Stomach (tissue), 8 donors: ENCODE measurements at regions not wholly inside any gene's neighbourhood (a gene's known extent, or its start where the extent isn't known, plus 50 kb on each side); places are given as distances from the start of the nearest gene placed in this dataset.
A peak's percentile ranks its signal among the peaks of the same experiment; 100 is the strongest.
"Not testable (repeated sequence)": the region's sequence is repeated elsewhere in the genome, so short reads cannot be mapped to it uniquely, and the experiment has no call there.

Experiments used
- DNase-seq, 2 donors: peaks; one replicate each; pipeline versions ENCODE4 v3.0.0 to v3.0.0-alpha.2; 2013 to 2019
- H3K27ac ChIP-seq, 5 donors: fragments of 200-600 bp in 4 of 5; sonication (generic) in 4 of 5; one replicate each; pipeline ENCODE4 v1.5.1; 2013 to 2019; ENCODE audit warnings: mild to moderate bottlenecking in 1 of 5, moderate library complexity in 1 of 5
- H3K27me3 ChIP-seq, 3 donors: fragments of 200-600 bp; sonication (generic); one replicate each; pipeline ENCODE4 v1.5.1; 2017 to 2019; ENCODE audit warnings: mixed run types in 1 of 3
- H3K36me3 ChIP-seq, 4 donors: fragments of 200-600 bp; sonication (generic); 1 replicate in 3 of 4; 2 replicates in 1 of 4; pipeline ENCODE4 v1.5.1; 2016 to 2019
- H3K4me1 ChIP-seq, 4 donors: fragments of 200-600 bp; sonication (generic); one replicate each; pipeline ENCODE4 v1.5.1; 2016 to 2019
- H3K4me3 ChIP-seq, 4 donors: fragments of 200-600 bp; sonication (generic) in 3 of 4; one replicate each; pipeline ENCODE4 v1.5.1; 2016 to 2019; ENCODE audit warnings: mild to moderate bottlenecking in 1 of 4
- H3K9me3 ChIP-seq, 4 donors: fragments of 200-600 bp; sonication (generic); one replicate each; pipeline ENCODE4 v1.5.1; 2016 to 2019
- CTCF ChIP-seq, 7 experiments: fragments of 450-650 bp in 4 of 7; fragments of 200-600 bp in 3 of 7; sonication (generic) in 3 of 7; IDR thresholded peaks; one replicate each; pipeline ENCODE4 v1.5.1; 2016 to 2019; ENCODE audit warnings: antibody characterized with exemption in 7 of 7, control low read depth in 2 of 7, mild to moderate bottlenecking in 1 of 7
- EP300 ChIP-seq: sonication (generic); formaldehyde crosslinking; IDR thresholded peaks from one replicate; pipeline ENCODE4 v1.6.1; 2017; ENCODE audit warnings: antibody characterized with exemption
- POLR2A ChIP-seq, 4 donors: fragments of 450-650 bp; IDR thresholded peaks; one replicate each; pipeline ENCODE4 v1.6.1; 2016; ENCODE audit warnings: antibody characterized with exemption in 4 of 4, control low read depth in 2 of 4, mild to moderate bottlenecking in 1 of 4, moderate library complexity in 1 of 4
- POLR2AphosphoS5 ChIP-seq, 3 donors: sonication (generic); formaldehyde crosslinking; IDR thresholded peaks; one replicate each; pipeline ENCODE4 v1.6.1; 2016; ENCODE audit warnings: antibody characterized with exemption in 3 of 3
- WGBS, 5 donors: extraction: QIAGEN DNeasy Blood & Tissue Kit in 3 of 5; methylation state at CpG; one replicate each; pipeline versions ENCODE4 v1.1.5 to v1.1.7; 2013 to 2018; 5-methylcytosine and 5-hydroxymethylcytosine counted together
- intact Hi-C: fragments of 100-400 bp; cut with DNase I; formaldehyde crosslinking; loops from one replicate; pipeline ENCODE4 v1.15.1; 2023; ENCODE audit warnings: low total_unique reads
- donor health status: healthy with polysubstance abuse.
- donor health status: Bipolar disorder and iron deficiency.
- donor health status: healthy.

- H3K4me1 ChIP-seq, intact Hi-C loops, H3K36me3 ChIP-seq, H3K27me3 ChIP-seq, H3K9me3 ChIP-seq: not testable (repeated sequence)
- Histone ChIP-seq H3K4me3 (peak overlapping the region; percentile 58 to 82 (median 74)), H3K27ac (peak overlapping the region; percentile 87 to 100 (median 97))
- WGBS, 5 donors: 0 to 1% (median 0%) methylated on average over 45 to 94 of the region's 96 CpGs
- DNase-seq: peak; percentile 79 to 92
- TF ChIP-seq POLR2A (IDR thresholded peaks at IDR 0.05) (peak in 1 of 4 donors; percentile 18), POLR2AphosphoS5 (IDR thresholded peaks at IDR 0.05) (peak in 2 of 3 donors; percentile 47 to 51)
Measured at GRCh38 chr16:22436823-22437652, 62.6 kb upstream of the CDR2 start.

- Histone ChIP-seq H3K4me3 (peak overlapping the region; percentile 58 to 82 (median 74)), H3K27ac (peak overlapping the region in 4 of 5 donors; percentile 95 to 100 (median 98))
- 0 to 5% (median 0%) methylated on average over 3 to 4 of the region's 6 CpGs; no CpG with 5 or more reads in 1 of the 5 donors for WGBS, 5 donors
- H3K27me3 ChIP-seq, H3K9me3 ChIP-seq, H3K4me1 ChIP-seq, H3K36me3 ChIP-seq, intact Hi-C loops, DNase-seq: not testable (repeated sequence)
Measured at GRCh38 chr16:22436326-22436822, 62.0 kb upstream of the CDR2 start.

- H3K27ac ChIP-seq, intact Hi-C loops, H3K4me1 ChIP-seq, DNase-seq, H3K9me3 ChIP-seq, H3K27me3 ChIP-seq, H3K4me3 ChIP-seq: not testable (repeated sequence)
- peaks cover 25 to 52% (median 39%) of the 10 kb centered on the region in 4 donors for H3K36me3 ChIP-seq
- WGBS, 5 donors: 83 to 90% (median 85%) methylated on average over 8 to 9 of the region's 9 CpGs
Measured at GRCh38 chr16:22431314-22431713, 56.9 kb upstream of the CDR2 start.

GRCh38 chr16:22428654-22429053, 54.2 kb upstream of the CDR2 start:
- H3K4me1 ChIP-seq: peaks cover 0 to 18% (median 12%) of the 10 kb centered on the region in 4 donors
- TF ChIP-seq CTCF (IDR thresholded peaks at IDR 0.05) (no peak), EP300 (no peak), POLR2A (IDR thresholded peaks at IDR 0.05) (no peak), POLR2AphosphoS5 (IDR thresholded peaks at IDR 0.05) (no peak)
- WGBS, 5 donors: 60 to 82% (median 77%) methylated on average over 7 to 8 of the region's 8 CpGs
- no peak for DNase-seq
- no peak overlapping the region for H3K27ac ChIP-seq
- H3K9me3 ChIP-seq: no peaks in the 10 kb centered on the region
- H3K4me3 ChIP-seq: no peak overlapping the region
- H3K36me3 ChIP-seq: peaks cover 25 to 78% (median 60%) of the 10 kb centered on the region in 4 donors
- intact Hi-C loops: no loop called here
- H3K27me3 ChIP-seq: no peaks in the 10 kb centered on the region

GRCh38 chr16:22427556-22427955, 53.1 kb upstream of the CDR2 start:
- Histone ChIP-seq H3K4me1 (peaks cover 0 to 19% (median 12%) of the 10 kb centered on the region in 4 donors), H3K36me3 (peaks cover 25 to 81% (median 70%) of the 10 kb centered on the region in 4 donors), H3K27me3 (no peaks in the 10 kb centered on the region), H3K27ac (no peak overlapping the region), H3K9me3 (no peaks in the 10 kb centered on the region), H3K4me3 (no peak overlapping the region)
- no peak for DNase-seq
- intact Hi-C loops: no loop called here
- no peak for TF ChIP-seq POLR2AphosphoS5 (IDR thresholded peaks at IDR 0.05)
- TF ChIP-seq CTCF (IDR thresholded peaks at IDR 0.05): no peak
- no peak for TF ChIP-seq POLR2A (IDR thresholded peaks at IDR 0.05)
- no peak for TF ChIP-seq EP300
- WGBS, 5 donors: 91 to 98% (median 95%) methylated on average over 10 of the region's 10 CpGs

- intact Hi-C loops: no loop called here
- peaks cover 28 to 92% (median 79%) of the 10 kb centered on the region in 4 donors for H3K36me3 ChIP-seq
- peak overlapping the region in 3 of 5 donors; percentile 74 to 79 (median 77) for H3K27ac ChIP-seq
- no peaks in the 10 kb centered on the region for H3K9me3 ChIP-seq
- H3K27me3 ChIP-seq: no peaks in the 10 kb centered on the region
- DNase-seq: no peak
- TF ChIP-seq POLR2AphosphoS5 (IDR thresholded peaks at IDR 0.05): no peak
- TF ChIP-seq CTCF (IDR thresholded peaks at IDR 0.05): no peak
- TF ChIP-seq POLR2A (IDR thresholded peaks at IDR 0.05): no peak
- no peak for TF ChIP-seq EP300
- 89 to 97% (median 96%) methylated on average over 3 to 5 of the region's 5 CpGs for WGBS, 5 donors
- H3K4me3 ChIP-seq: no peak overlapping the region
- H3K4me1 ChIP-seq: peaks cover 0 to 19% (median 12%) of the 10 kb centered on the region in 4 donors
Measured at GRCh38 chr16:22425847-22426246, 51.4 kb upstream of the CDR2 start.
